K562 (cell line): ENCODE measurements at regions not wholly inside any gene's neighbourhood (a gene's known extent, or its start where the extent isn't known, plus 50 kb on each side); places are given as distances from the start of the nearest gene placed in this dataset.

Experiments used
- BRCA1 ChIP-seq, 2 experiments: fragments of 450-650 bp in 1 of 2; sonication (generic) in 1 of 2; formaldehyde crosslinking in 1 of 2; IDR thresholded peaks; 2 replicates each; pipeline versions ENCODE4 v1.5.0 to v1.6.1; 2017 to 2020; ENCODE audit warnings: mild to moderate bottlenecking in 1 of 2, missing genetic modification reagents in 1 of 2
- DMBX1 ChIP-seq: fragments of 250-450 bp; sonication (Bioruptor Pico); IDR thresholded peaks from 2 replicates; pipeline ENCODE4 v1.8.0; 2022; ENCODE audit warnings: inconsistent platforms, mild to moderate bottlenecking, moderate library complexity, borderline replicate concordance
- ESRRA ChIP-seq: fragments of 450-650 bp; IDR thresholded peaks from 2 replicates; pipeline ENCODE4 v1.6.1; 2014; ENCODE audit warnings: low read depth, mild to moderate bottlenecking, moderate library complexity, borderline replicate concordance
- ETV5 ChIP-seq: sonication (generic); formaldehyde crosslinking; IDR thresholded peaks from 2 replicates; pipeline ENCODE4 v1.4.0; 2020; ENCODE audit warnings: low read depth, mild to moderate bottlenecking, missing genetic modification reagents
- EWSR1 ChIP-seq: fragments of 450-650 bp; IDR thresholded peaks from 2 replicates; pipeline ENCODE4 v1.6.1; 2018; ENCODE audit warnings: borderline replicate concordance, mild to moderate bottlenecking, low read depth, moderate library complexity; ENCODE audit not compliant: partially characterized antibody
- FOXO4 ChIP-seq: fragments of 450-650 bp; formaldehyde crosslinking; IDR thresholded peaks from 2 replicates; pipeline ENCODE4 v1.4.0; 2020; ENCODE audit warnings: mild to moderate bottlenecking, moderate library complexity
- FUS ChIP-seq: fragments of 200-400 bp; formaldehyde crosslinking; optimal IDR thresholded peaks from 2 replicates; pipeline ENCODE3; 2017; ENCODE audit warnings: low read depth, low read length
- IRF2 ChIP-seq: sonication (generic); formaldehyde crosslinking; IDR thresholded peaks from 2 replicates; pipeline ENCODE4 v1.8.1; 2022; ENCODE audit warnings: mild to moderate bottlenecking, missing genetic modification reagents
- MBD2 ChIP-seq: sonication (generic); IDR thresholded peaks from 2 replicates; pipeline ENCODE4 v1.6.1; 2016; ENCODE audit warnings: low read depth, borderline replicate concordance
- MCM5 ChIP-seq: fragments of 450-650 bp; IDR thresholded peaks from 2 replicates; pipeline ENCODE4 v1.6.1; 2016; ENCODE audit warnings: low read depth
- SMAD3 ChIP-seq: fragments of 450-650 bp; formaldehyde crosslinking; conservative IDR thresholded peaks from 2 replicates; pipeline ENCODE4 v1.4.0; 2020; ENCODE audit warnings: mild to moderate bottlenecking
- SP1 ChIP-seq: sonication (generic); formaldehyde crosslinking; IDR thresholded peaks from 2 replicates; pipeline ENCODE4 v1.8.1; 2022; ENCODE audit warnings: mild to moderate bottlenecking, missing genetic modification reagents
- TEAD1 ChIP-seq, 2 experiments: fragments of 450-650 bp in 1 of 2; sonication (generic) in 1 of 2; formaldehyde crosslinking; IDR thresholded peaks; 2 replicates each; pipeline versions ENCODE4 v1.4.0 to v1.8.0; 2020 to 2022; ENCODE audit warnings: mild to moderate bottlenecking in 2 of 2, missing genetic modification reagents in 1 of 2
- ZFP36 ChIP-seq: fragments of 150-350 bp; IDR thresholded peaks from 2 replicates; pipeline ENCODE4 v1.6.1; 2018; ENCODE audit warnings: low read length, low read depth; ENCODE audit not compliant: partially characterized antibody
- ZNF311 ChIP-seq: fragments of 250-450 bp; sonication (Bioruptor Pico); IDR thresholded peaks from 2 replicates; pipeline ENCODE4 v1.4.0; 2020; ENCODE audit warnings: mild to moderate bottlenecking, moderate library complexity
- ZNF324 ChIP-seq: fragments of 250-450 bp; sonication (Bioruptor Pico); IDR thresholded peaks from 2 replicates; pipeline ENCODE4 v1.4.0; 2020; ENCODE audit warnings: mild to moderate bottlenecking
- ZNF395 ChIP-seq: fragments of 200-800 bp; sonication (Bioruptor generic); IDR thresholded peaks from 2 replicates; pipeline ENCODE4 v1.6.1; 2017; ENCODE audit warnings: missing genetic modification characterization, missing compliant biosample characterization
- ZNF76 ChIP-seq: fragments of 250-450 bp; sonication (Bioruptor Pico); IDR thresholded peaks from 2 replicates; pipeline ENCODE4 v1.4.0; 2020; ENCODE audit warnings: mild to moderate bottlenecking, moderate library complexity, borderline replicate concordance
- TF ChIP-seq, protein P1 (sequence below): fragments of 200-400 bp; formaldehyde crosslinking; IDR thresholded peaks from 2 replicates; pipeline ENCODE4 v1.6.1; 2017; ENCODE audit warnings: mild to moderate bottlenecking, low read depth, low read length, moderate library complexity
- TF ChIP-seq, protein P2 (sequence below): fragments of 450-650 bp; IDR thresholded peaks from 2 replicates; pipeline ENCODE4 v1.6.1; 2017; ENCODE audit warnings: antibody characterized with exemption, mild to moderate bottlenecking

- TF ChIP-seq, protein P1, sequence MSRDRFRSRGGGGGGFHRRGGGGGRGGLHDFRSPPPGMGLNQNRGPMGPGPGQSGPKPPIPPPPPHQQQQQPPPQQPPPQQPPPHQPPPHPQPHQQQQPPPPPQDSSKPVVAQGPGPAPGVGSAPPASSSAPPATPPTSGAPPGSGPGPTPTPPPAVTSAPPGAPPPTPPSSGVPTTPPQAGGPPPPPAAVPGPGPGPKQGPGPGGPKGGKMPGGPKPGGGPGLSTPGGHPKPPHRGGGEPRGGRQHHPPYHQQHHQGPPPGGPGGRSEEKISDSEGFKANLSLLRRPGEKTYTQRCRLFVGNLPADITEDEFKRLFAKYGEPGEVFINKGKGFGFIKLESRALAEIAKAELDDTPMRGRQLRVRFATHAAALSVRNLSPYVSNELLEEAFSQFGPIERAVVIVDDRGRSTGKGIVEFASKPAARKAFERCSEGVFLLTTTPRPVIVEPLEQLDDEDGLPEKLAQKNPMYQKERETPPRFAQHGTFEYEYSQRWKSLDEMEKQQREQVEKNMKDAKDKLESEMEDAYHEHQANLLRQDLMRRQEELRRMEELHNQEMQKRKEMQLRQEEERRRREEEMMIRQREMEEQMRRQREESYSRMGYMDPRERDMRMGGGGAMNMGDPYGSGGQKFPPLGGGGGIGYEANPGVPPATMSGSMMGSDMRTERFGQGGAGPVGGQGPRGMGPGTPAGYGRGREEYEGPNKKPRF, result no peak
- no peak for TF ChIP-seq EWSR1
- TF ChIP-seq MBD2, result no peak
- 0 out of 2 replicates have a peak, but pooled peaks have one; percentile 34 for TF ChIP-seq ZNF324 (CRISPR knock-in tag)
- no peak for TF ChIP-seq IRF2 (CRISPR knock-in tag)
- TF ChIP-seq SMAD3 (CRISPR knock-in tag), result peak; percentile 76
- no peak for TF ChIP-seq ESRRA
- TF ChIP-seq SP1 (CRISPR knock-in tag), result no peak
- TF ChIP-seq ZNF76, result peak; percentile 83
- TF ChIP-seq ZNF395 (CRISPR knock-in tag), result 0 out of 2 replicates have a peak, but pooled peaks have one; percentile 1
- no peak for TF ChIP-seq BRCA1 (IDR thresholded peaks at IDR 0.05)
- TF ChIP-seq BRCA1 (CRISPR knock-in tag; IDR thresholded peaks at IDR 0.05), result no peak
- TF ChIP-seq ZFP36, result no peak
- TF ChIP-seq MCM5, result no peak
- TF ChIP-seq TEAD1 (CRISPR knock-in tag; IDR thresholded peaks at IDR 0.05), result peak in 1 of 2 experiments; percentile 61; a peak in 1 of 4 replicates
- 0 out of 2 replicates have a peak, but pooled peaks have one; percentile 36 for TF ChIP-seq ETV5
- 0 out of 2 replicates have a peak, but pooled peaks have one; percentile 7 for TF ChIP-seq FOXO4 (CRISPR knock-in tag)
- TF ChIP-seq, protein P2, sequence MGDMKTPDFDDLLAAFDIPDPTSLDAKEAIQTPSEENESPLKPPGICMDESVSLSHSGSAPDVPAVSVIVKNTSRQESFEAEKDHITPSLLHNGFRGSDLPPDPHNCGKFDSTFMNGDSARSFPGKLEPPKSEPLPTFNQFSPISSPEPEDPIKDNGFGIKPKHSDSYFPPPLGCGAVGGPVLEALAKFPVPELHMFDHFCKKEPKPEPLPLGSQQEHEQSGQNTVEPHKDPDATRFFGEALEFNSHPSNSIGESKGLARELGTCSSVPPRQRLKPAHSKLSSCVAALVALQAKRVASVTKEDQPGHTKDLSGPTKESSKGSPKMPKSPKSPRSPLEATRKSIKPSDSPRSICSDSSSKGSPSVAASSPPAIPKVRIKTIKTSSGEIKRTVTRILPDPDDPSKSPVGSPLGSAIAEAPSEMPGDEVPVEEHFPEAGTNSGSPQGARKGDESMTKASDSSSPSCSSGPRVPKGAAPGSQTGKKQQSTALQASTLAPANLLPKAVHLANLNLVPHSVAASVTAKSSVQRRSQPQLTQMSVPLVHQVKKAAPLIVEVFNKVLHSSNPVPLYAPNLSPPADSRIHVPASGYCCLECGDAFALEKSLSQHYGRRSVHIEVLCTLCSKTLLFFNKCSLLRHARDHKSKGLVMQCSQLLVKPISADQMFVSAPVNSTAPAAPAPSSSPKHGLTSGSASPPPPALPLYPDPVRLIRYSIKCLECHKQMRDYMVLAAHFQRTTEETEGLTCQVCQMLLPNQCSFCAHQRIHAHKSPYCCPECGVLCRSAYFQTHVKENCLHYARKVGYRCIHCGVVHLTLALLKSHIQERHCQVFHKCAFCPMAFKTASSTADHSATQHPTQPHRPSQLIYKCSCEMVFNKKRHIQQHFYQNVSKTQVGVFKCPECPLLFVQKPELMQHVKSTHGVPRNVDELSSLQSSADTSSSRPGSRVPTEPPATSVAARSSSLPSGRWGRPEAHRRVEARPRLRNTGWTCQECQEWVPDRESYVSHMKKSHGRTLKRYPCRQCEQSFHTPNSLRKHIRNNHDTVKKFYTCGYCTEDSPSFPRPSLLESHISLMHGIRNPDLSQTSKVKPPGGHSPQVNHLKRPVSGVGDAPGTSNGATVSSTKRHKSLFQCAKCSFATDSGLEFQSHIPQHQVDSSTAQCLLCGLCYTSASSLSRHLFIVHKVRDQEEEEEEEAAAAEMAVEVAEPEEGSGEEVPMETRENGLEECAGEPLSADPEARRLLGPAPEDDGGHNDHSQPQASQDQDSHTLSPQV, result peak; percentile 63; the same call in 1 of the 2 replicates
- peak; percentile 92 for TF ChIP-seq DMBX1 (CRISPR knock-in tag)
- TF ChIP-seq FUS, result no peak
- TF ChIP-seq ZNF311 (CRISPR knock-in tag), result peak; percentile 63; the same call in 1 of the 2 replicates
Observed at GRCh38 chr7:106814887-106815286, 50.2 kb upstream of the PIK3CG start (continued).
